ENCODE measurements at regions not wholly inside any gene's neighbourhood (a gene's known extent, or its start where the extent isn't known, plus 50 kb on each side); places are given as distances from the start of the nearest gene placed in this dataset.
"Not testable (repeated sequence)": the region's sequence is repeated elsewhere in the genome, so short reads cannot be mapped to it uniquely, and the experiment has no call there.

- TF ChIP-seq CTCF, POLR2A (IDR thresholded peaks at IDR 0.05): not testable (repeated sequence)
These were observed 186.9 kb downstream of the NPIPB11 start for GRCh38 chr16:29219562-29219961.
